ENCODE measurements at regions not wholly inside any gene's neighbourhood (a gene's known extent, or its start where the extent isn't known, plus 50 kb on each side); places are given as distances from the start of the nearest gene placed in this dataset.

DNA sequence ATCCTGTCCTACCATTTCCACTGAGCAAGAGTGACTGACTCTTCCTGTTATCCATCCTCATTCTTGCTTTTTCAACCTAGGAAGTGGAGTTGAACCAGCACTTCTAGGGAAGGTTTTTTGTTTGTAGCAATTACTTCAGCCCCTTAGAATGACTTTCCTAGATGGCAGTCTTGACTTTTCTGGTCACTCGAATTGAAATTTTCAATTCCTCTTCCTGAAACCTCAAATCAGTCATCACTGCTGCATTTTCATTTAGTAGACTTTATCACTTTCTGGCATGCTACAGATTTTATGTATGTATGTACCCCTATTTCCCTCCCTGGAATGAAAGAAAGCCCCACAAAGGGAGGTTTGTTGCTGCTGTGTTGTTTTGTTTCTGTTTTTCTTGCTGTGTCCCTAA, 915.9 kb downstream of the PCDH17 start:
- TF ChIP-seq POLR2A (IDR thresholded peaks at IDR 0.05): no peak
- TF ChIP-seq, protein P1, sequence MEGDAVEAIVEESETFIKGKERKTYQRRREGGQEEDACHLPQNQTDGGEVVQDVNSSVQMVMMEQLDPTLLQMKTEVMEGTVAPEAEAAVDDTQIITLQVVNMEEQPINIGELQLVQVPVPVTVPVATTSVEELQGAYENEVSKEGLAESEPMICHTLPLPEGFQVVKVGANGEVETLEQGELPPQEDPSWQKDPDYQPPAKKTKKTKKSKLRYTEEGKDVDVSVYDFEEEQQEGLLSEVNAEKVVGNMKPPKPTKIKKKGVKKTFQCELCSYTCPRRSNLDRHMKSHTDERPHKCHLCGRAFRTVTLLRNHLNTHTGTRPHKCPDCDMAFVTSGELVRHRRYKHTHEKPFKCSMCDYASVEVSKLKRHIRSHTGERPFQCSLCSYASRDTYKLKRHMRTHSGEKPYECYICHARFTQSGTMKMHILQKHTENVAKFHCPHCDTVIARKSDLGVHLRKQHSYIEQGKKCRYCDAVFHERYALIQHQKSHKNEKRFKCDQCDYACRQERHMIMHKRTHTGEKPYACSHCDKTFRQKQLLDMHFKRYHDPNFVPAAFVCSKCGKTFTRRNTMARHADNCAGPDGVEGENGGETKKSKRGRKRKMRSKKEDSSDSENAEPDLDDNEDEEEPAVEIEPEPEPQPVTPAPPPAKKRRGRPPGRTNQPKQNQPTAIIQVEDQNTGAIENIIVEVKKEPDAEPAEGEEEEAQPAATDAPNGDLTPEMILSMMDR (IDR thresholded peaks at IDR 0.05): no peak
